ENCODE measurements at regions not wholly inside any gene's neighbourhood (a gene's known extent, or its start where the extent isn't known, plus 50 kb on each side); places are given as distances from the start of the nearest gene placed in this dataset.

DNA sequence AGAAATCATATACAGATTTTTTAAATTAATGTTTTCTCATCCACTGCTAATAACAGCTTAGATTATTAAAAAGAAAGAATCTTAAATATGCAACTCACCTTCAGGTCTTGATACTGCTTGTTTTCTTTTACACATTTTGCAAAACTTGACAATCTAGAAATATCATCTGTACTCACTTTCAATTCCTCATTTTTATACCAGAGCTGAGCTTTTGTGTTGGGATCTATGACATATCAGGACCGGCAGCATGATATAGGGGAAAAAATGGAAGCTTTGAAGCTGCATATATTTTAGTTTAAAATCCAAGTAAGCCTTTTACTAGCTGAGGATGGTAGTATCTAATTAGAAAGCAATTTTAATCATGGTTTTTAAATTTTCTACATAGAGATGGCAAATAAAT, 75.7 kb upstream of the SMARCA2 start:
- no peaks in the 10 kb centered on the region for H3K9me3 ChIP-seq (ENCODE audit: low read depth)
- TF ChIP-seq EZH2 (IDR thresholded peaks at IDR 0.05; ENCODE audit: borderline replicate concordance) (no peak), EZH2phosphoT487 (IDR thresholded peaks at IDR 0.05; ENCODE audit: low read depth, severe bottlenecking, unreplicated experiment) (no peak)
- TF ChIP-seq, protein P1, sequence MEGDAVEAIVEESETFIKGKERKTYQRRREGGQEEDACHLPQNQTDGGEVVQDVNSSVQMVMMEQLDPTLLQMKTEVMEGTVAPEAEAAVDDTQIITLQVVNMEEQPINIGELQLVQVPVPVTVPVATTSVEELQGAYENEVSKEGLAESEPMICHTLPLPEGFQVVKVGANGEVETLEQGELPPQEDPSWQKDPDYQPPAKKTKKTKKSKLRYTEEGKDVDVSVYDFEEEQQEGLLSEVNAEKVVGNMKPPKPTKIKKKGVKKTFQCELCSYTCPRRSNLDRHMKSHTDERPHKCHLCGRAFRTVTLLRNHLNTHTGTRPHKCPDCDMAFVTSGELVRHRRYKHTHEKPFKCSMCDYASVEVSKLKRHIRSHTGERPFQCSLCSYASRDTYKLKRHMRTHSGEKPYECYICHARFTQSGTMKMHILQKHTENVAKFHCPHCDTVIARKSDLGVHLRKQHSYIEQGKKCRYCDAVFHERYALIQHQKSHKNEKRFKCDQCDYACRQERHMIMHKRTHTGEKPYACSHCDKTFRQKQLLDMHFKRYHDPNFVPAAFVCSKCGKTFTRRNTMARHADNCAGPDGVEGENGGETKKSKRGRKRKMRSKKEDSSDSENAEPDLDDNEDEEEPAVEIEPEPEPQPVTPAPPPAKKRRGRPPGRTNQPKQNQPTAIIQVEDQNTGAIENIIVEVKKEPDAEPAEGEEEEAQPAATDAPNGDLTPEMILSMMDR (IDR thresholded peaks at IDR 0.05; ENCODE audit: poor library complexity): no peak
- no peak overlapping the region for H2AFZ ChIP-seq
- H4K20me1 ChIP-seq (ENCODE audit: insufficient read depth, poor library complexity, severe bottlenecking): no peaks in the 10 kb centered on the region
- no peaks in the 10 kb centered on the region for H3K9me2 ChIP-seq (replicated peaks; ENCODE audit: insufficient read depth)
- DNase-seq (ENCODE audit: low spot score): no peak
- WGBS (ENCODE audit: low lambda C conversion rate, missing lambda C conversion rate): 93% methylated on average over 1 of the region's 1 CpG
- no peaks in the 10 kb centered on the region for H3K36me3 ChIP-seq (replicated peaks; ENCODE audit: insufficient read depth, low read depth)
- no peaks in the 10 kb centered on the region for H3K79me2 ChIP-seq
- no peaks in the 10 kb centered on the region for H3K4me1 ChIP-seq (ENCODE audit: insufficient read depth)
- H3K4me3 ChIP-seq: no peak overlapping the region
- no peak overlapping the region for H3K4me2 ChIP-seq
- no peak overlapping the region for H3K27ac ChIP-seq
- H3K27me3 ChIP-seq: no peaks in the 10 kb centered on the region

DNA sequence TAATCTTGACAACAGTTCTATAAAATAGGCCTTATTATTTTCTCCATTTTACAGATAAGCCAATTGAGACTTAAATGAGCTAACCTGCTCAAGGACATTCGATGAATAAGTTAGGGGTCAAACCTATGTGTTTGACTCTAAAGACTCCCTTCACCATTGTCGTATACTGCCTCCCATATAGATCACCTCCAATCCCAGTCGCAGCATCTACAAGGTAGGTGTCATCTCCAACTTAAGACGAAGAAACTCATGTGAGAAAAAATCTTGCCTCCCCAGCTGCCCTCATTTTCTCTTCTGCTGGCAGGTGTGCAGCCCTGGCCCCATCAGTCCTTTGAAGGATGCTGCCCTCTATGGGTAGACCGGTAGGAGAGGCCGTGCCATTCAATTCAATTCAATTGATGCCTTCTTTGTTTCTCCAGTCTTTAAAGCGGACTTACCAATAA, 75.2 kb upstream of the SMARCA2 start:
- Histone ChIP-seq H3K4me2 (no peak overlapping the region), H3K4me3 (no peak overlapping the region), H3K9me2 (replicated peaks; ENCODE audit: insufficient read depth) (no peaks in the 10 kb centered on the region), H3K27me3 (no peaks in the 10 kb centered on the region), H3K27ac (no peak overlapping the region), H2AFZ (no peak overlapping the region), H3K4me1 (ENCODE audit: insufficient read depth) (no peaks in the 10 kb centered on the region), H4K20me1 (ENCODE audit: insufficient read depth, poor library complexity, severe bottlenecking) (no peaks in the 10 kb centered on the region), H3K36me3 (replicated peaks; ENCODE audit: insufficient read depth, low read depth) (no peaks in the 10 kb centered on the region), H3K9me3 (ENCODE audit: low read depth) (no peaks in the 10 kb centered on the region), H3K79me2 (no peaks in the 10 kb centered on the region)
- peak; percentile 68 for DNase-seq (ENCODE audit: low spot score)
- 47% methylated on average over 7 of the region's 7 CpGs for WGBS (ENCODE audit: low lambda C conversion rate, missing lambda C conversion rate)
- TF ChIP-seq EZH2 (IDR thresholded peaks at IDR 0.05; ENCODE audit: borderline replicate concordance): no peak
- TF ChIP-seq, protein P1 (IDR thresholded peaks at IDR 0.05; ENCODE audit: poor library complexity): peak; percentile 62
- no peak for TF ChIP-seq EZH2phosphoT487 (IDR thresholded peaks at IDR 0.05; ENCODE audit: low read depth, severe bottlenecking, unreplicated experiment)

DNA sequence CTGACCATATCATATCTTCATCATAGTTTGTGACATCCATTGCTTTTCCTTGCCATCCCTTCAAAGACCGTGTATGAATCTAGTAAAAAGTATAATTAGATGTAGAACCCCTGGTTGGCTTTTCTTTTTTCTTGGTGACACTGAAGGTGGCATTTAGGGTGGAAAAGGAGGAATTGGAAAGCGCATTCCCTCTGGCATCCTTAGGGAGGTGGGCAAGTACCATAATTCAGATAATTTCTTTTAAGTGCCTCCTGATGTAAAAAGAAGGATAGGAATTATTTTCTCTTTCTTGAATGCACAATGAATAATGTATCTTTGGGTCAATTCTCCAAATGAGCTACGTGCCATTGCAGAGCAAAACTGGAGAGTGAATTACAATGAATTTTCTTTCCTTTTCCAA, 73.2 kb upstream of the SMARCA2 start:
- Histone ChIP-seq H3K4me3 (no peak overlapping the region), H3K9me3 (ENCODE audit: low read depth) (no peaks in the 10 kb centered on the region), H3K4me1 (ENCODE audit: insufficient read depth) (peaks cover 3% of the 10 kb centered on the region), H3K79me2 (no peaks in the 10 kb centered on the region), H3K4me2 (no peak overlapping the region), H3K9me2 (replicated peaks; ENCODE audit: insufficient read depth) (no peaks in the 10 kb centered on the region), H2AFZ (no peak overlapping the region), H3K27ac (no peak overlapping the region), H4K20me1 (ENCODE audit: insufficient read depth, poor library complexity, severe bottlenecking) (no peaks in the 10 kb centered on the region), H3K27me3 (no peaks in the 10 kb centered on the region), H3K36me3 (replicated peaks; ENCODE audit: insufficient read depth, low read depth) (no peaks in the 10 kb centered on the region)
- no peak for TF ChIP-seq EZH2phosphoT487 (IDR thresholded peaks at IDR 0.05; ENCODE audit: low read depth, severe bottlenecking, unreplicated experiment)
- TF ChIP-seq, protein P1 (IDR thresholded peaks at IDR 0.05; ENCODE audit: poor library complexity): peak; percentile 20
- DNase-seq (ENCODE audit: low spot score): no peak
- 76% methylated on average over 3 of the region's 3 CpGs for WGBS (ENCODE audit: low lambda C conversion rate, missing lambda C conversion rate)

All from hepatocyte (in vitro differentiated cells).